ENCODE measurements at regions not wholly inside any gene's neighbourhood (a gene's known extent, or its start where the extent isn't known, plus 50 kb on each side); places are given as distances from the start of the nearest gene placed in this dataset.

GRCh38 chr6:119727504-119728219 lies 378.1 kb upstream of the MAN1A1 start:
- TF ChIP-seq CTCF (tag by site-specific recombination; IDR thresholded peaks at IDR 0.05) (no peak), ZNF670 (tag by site-specific recombination; IDR thresholded peaks at IDR 0.05; ENCODE audit: low read depth) (no peak), SALL2 (tag by site-specific recombination; IDR thresholded peaks at IDR 0.05; ENCODE audit: borderline replicate concordance) (no peak), SP2 (tag by site-specific recombination; IDR thresholded peaks at IDR 0.05) (no peak), ZNF76 (tag by site-specific recombination; IDR thresholded peaks at IDR 0.05; ENCODE audit: borderline replicate concordance, low read depth) (no peak), ZNF18 (tag by site-specific recombination; IDR thresholded peaks at IDR 0.05) (no peak), ZNF148 (tag by site-specific recombination; IDR thresholded peaks at IDR 0.05; ENCODE audit: borderline replicate concordance) (no peak), ZNF747 (tag by site-specific recombination; IDR thresholded peaks at IDR 0.05) (no peak), ZBTB1 (tag by site-specific recombination; IDR thresholded peaks at IDR 0.05) (no peak)

All from HEK293 (cell line).